RWPE2 (cell line): ENCODE measurements at regions not wholly inside any gene's neighbourhood (a gene's known extent, or its start where the extent isn't known, plus 50 kb on each side); places are given as distances from the start of the nearest gene placed in this dataset.
"Not testable (repeated sequence)": the region's sequence is repeated elsewhere in the genome, so short reads cannot be mapped to it uniquely, and the experiment has no call there.

Experiments used
- ATAC-seq: fragments of 200-7000 bp; cut with Tn5 transposase; 3 replicates; pipeline ENCODE4 v1.9.1; 2021; ENCODE audit warnings: low read depth
- DNase-seq: peaks from one replicate; pipeline ENCODE4 v3.0.0-alpha.2; 2020; ENCODE audit warnings: low spot score
- H3K27ac ChIP-seq: fragments of 450-650 bp; 2 replicates; pipeline ENCODE4 v1.5.1; 2017; ENCODE audit warnings: mild to moderate bottlenecking; ENCODE audit not compliant: poor library complexity, severe bottlenecking
- H3K27me3 ChIP-seq: fragments of 250-450 bp; sonication (Bioruptor Pico); 2 replicates; pipeline ENCODE4 v1.5.1; 2021; ENCODE audit warnings: mild to moderate bottlenecking, moderate library complexity; ENCODE audit not compliant: insufficient read depth, poor library complexity, severe bottlenecking
- H3K36me3 ChIP-seq: fragments of 250-450 bp; sonication (Bioruptor Pico); 2 replicates; pipeline ENCODE4 v1.5.1; 2020; ENCODE audit warnings: low read depth, mild to moderate bottlenecking, moderate library complexity
- H3K4me1 ChIP-seq: fragments of 250-450 bp; sonication (Bioruptor Pico); 2 replicates; pipeline ENCODE4 v1.5.1; 2021; ENCODE audit warnings: mild to moderate bottlenecking, moderate library complexity; ENCODE audit not compliant: insufficient read depth, poor library complexity, severe bottlenecking
- H3K4me3 ChIP-seq: fragments of 250-450 bp; sonication (Bioruptor Pico); 2 replicates; pipeline ENCODE4 v1.5.1; 2021; ENCODE audit warnings: mild to moderate bottlenecking, moderate library complexity; ENCODE audit not compliant: severe bottlenecking
- H3K9me3 ChIP-seq: fragments of 250-450 bp; sonication (Bioruptor Pico); 2 replicates; pipeline ENCODE4 v1.5.1; 2021; ENCODE audit warnings: mild to moderate bottlenecking, moderate library complexity; ENCODE audit not compliant: severe bottlenecking

GRCh38 chr10:133785846-133786602 is 159.4 kb upstream of the FRG2B start:
- not testable (repeated sequence) for DNase-seq, H3K27me3 ChIP-seq

GRCh38 chr10:133785178-133785577 is 158.6 kb upstream of the FRG2B start:
- not testable (repeated sequence) for H3K27me3 ChIP-seq, H3K4me3 ChIP-seq, H3K9me3 ChIP-seq, ATAC-seq, H3K27ac ChIP-seq, DNase-seq, H3K4me1 ChIP-seq, H3K36me3 ChIP-seq

More at GRCh38 chr10:133785846-133786602, 159.4 kb upstream of the FRG2B start:
- not testable (repeated sequence) for H3K36me3 ChIP-seq, H3K27ac ChIP-seq, H3K4me1 ChIP-seq, ATAC-seq, H3K9me3 ChIP-seq, H3K4me3 ChIP-seq

DNA sequence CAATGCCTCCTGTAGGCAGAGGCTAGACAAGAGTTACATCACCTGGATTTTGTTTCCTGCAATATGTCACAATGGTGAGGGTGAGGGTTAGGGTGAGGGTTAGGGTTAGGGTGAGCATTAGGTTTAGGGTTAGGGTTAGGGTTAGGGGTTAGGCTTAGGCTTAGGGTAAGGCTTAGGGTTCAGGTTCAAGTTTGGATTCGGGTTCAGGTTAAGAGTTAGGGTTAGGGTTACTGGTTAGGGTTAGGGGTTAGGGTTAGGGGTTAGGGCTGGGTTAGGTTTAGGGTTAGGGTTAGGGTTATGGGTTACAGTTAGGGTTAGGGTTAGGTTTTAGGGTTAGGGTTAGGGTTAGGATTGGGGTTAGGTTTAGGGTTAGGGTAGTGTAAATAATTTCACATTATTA is 138.7 kb upstream of the FRG2B start:
- not testable (repeated sequence) for H3K9me3 ChIP-seq, H3K36me3 ChIP-seq, H3K4me3 ChIP-seq, H3K27me3 ChIP-seq, H3K4me1 ChIP-seq, DNase-seq, ATAC-seq, H3K27ac ChIP-seq

- DNase-seq, H3K27me3 ChIP-seq, H3K9me3 ChIP-seq, H3K4me1 ChIP-seq, H3K4me3 ChIP-seq, ATAC-seq, H3K36me3 ChIP-seq, H3K27ac ChIP-seq: not testable (repeated sequence)
Observed at GRCh38 chr10:133764823-133765209, 138.2 kb upstream of the FRG2B start.

DNA sequence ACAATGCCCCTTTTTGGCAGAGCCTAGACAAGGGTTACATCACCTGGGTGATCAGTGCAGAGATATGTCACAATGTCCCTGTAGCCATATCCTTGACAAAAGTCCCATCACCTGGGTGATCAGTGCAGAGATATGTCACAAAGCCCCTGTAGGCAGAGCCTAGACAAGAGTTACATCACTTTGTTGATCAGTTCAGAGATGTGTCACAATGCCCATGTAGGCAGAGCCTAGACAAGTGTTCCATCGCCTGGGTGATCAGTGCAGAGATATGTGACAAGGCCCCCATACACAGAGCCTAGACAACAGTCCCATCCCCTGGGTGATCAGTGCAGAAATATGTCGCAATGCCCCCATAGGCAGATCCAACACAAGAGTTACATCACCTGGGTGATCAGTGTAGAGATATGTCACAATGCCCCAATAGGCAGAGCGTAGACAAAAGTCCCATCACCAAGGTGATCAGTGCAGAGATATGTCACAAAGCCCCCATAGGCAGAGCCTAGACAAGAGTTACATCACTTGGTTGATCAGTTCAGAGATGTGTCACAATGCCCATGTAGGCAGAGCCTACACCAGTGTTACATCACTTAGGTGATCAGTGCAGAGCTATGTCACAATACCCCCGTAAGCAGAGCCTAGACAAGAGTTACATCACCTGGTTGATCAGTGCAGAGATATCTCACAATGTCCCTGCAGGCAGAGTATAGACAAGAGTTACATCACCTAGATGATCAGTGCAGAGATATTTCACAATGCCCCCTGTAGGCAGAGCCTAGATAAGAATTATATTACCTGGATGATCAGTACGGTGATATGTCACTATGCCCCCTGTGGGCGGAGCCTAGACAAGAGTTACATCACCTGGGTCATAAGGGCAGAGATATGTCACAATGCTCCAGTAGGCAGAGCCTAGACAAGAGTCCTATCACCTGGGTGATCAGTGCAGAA is 137.6 kb upstream of the FRG2B start:
- peak; percentile 36 for DNase-seq
- H3K27me3 ChIP-seq = not testable (repeated sequence)

DNA sequence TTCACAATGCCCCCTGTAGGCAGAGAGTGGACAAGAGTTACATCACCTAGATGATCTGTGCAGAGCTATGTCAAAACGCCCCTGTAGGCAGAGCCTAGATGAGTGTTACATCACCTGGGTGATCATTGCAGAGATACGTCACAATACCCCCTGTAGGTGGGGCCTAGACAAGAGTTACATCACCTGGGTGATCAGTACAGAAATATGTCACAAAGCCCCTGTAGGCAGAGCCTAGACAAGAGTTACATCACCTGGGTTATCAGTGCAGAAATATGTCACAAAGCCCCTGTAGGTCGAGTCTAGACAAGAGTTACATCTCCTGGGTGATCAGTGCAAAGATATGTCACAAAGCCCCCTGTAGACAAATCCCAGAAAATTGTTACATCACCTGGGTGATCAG is 136.6 kb upstream of the FRG2B start:
- DNase-seq, H3K9me3 ChIP-seq, H3K36me3 ChIP-seq, H3K4me3 ChIP-seq, H3K27me3 ChIP-seq, H3K4me1 ChIP-seq, H3K27ac ChIP-seq: not testable (repeated sequence)
- ATAC-seq = peak; percentile 60; the same call in 2 of the 3 replicates

More for the DNA sequence above, 137.6 kb upstream of the FRG2B start:
- not testable (repeated sequence) for H3K27ac ChIP-seq, ATAC-seq, H3K9me3 ChIP-seq, H3K4me3 ChIP-seq, H3K4me1 ChIP-seq, H3K36me3 ChIP-seq

DNA sequence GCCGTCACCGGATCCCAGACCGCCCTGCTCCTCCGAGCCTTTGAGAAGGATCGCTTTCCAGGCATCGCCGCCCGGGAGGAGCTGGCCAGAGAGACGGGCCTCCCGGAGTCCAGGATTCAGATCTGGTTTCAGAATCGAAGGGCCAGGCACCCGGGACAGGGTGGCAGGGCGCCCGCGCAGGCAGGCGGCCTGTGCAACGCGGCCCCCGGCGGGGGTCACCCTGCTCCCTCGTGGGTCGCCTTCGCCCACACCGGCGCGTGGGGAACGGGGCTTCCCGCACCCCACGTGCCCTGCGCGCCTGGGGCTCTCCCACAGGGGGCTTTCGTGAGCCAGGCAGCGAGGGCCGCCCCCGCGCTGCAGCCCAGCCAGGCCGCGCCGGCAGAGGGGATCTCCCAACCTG is 127.0 kb upstream of the FRG2B start:
- not testable (repeated sequence) for H3K9me3 ChIP-seq, ATAC-seq, H3K27ac ChIP-seq, H3K4me1 ChIP-seq, DNase-seq, H3K27me3 ChIP-seq, H3K36me3 ChIP-seq, H3K4me3 ChIP-seq
